Endothelial cell of umbilical vein (primary cell): ENCODE measurements at regions not wholly inside any gene's neighbourhood (a gene's known extent, or its start where the extent isn't known, plus 50 kb on each side); places are given as distances from the start of the nearest gene placed in this dataset.

ENCODE experiments used
- BruUV-seq: library from RNA; stranded (reverse); fragments of 400-500 nt; replicated peaks from 2 replicates; lab custom pipeline; 2021; lab: Mats Ljungman, UMichigan
- CTCF ChIA-PET: fragments of 300-600, 350-600 bp; sonication (Branson Sonifier 250); formaldehyde crosslinking; loops from one replicate; lab custom pipeline; 2021; ENCODE audit warnings: antibody characterized with exemption, inconsistent platforms; lab: Charles Lee
- POLR2A ChIA-PET: fragments of 300-600, 350-600 bp; sonication (Branson Sonifier 250); formaldehyde crosslinking; loops from one replicate; lab custom pipeline; 2021; ENCODE audit warnings: antibody characterized with exemption, inconsistent platforms; lab: Charles Lee
- DNase-seq: peaks from one replicate; pipeline ENCODE4 v3.0.0-alpha.2; 2011; ENCODE audit warnings: low read depth, low spot score
- FAIRE-seq: peaks from 2 replicates; lab custom pipeline; 2011; peaks lifted over from hg19 to GRCh38; lab: Jason Lieb, UNC
- H2AFZ ChIP-seq: 2 replicates; pipeline ENCODE4 v1.6.0; 2012; ENCODE audit warnings: low read depth, low read length, control low read depth, inconsistent platforms
- H3K27ac ChIP-seq: 2 replicates; pipeline ENCODE4 v1.5.1; 2011; ENCODE audit warnings: low read depth, mild to moderate bottlenecking, control low read depth, low read length, moderate library complexity; ENCODE audit not compliant: insufficient read depth
- H3K27me3 ChIP-seq, 2 experiments: 2 replicates each; pipeline versions ENCODE4 v1.6.0 to v1.6.1; 2011; ENCODE audit warnings: low read length in 2 of 2, mixed read lengths in 1 of 2; ENCODE audit not compliant: control insufficient read depth in 2 of 2, insufficient read depth in 2 of 2
- H3K36me3 ChIP-seq, 2 experiments: 2 replicates in 1 of 2; 3 replicates in 1 of 2; pipeline ENCODE4 v1.5.1; 2011; ENCODE audit warnings: low read length in 2 of 2, mild to moderate bottlenecking in 1 of 2, moderate library complexity in 1 of 2; ENCODE audit not compliant: control insufficient read depth in 2 of 2, insufficient read depth in 2 of 2; ENCODE audit errors: extremely low read depth in 1 of 2
- H3K4me1 ChIP-seq: 3 replicates; pipeline ENCODE4 v1.5.1; 2011; ENCODE audit warnings: mild to moderate bottlenecking, low read length; ENCODE audit not compliant: control insufficient read depth, insufficient read depth; ENCODE audit errors: extremely low read depth
- H3K4me2 ChIP-seq: 2 replicates; pipeline ENCODE4 v1.6.1; 2011; ENCODE audit warnings: low read length, control low read depth, mixed read lengths; ENCODE audit not compliant: insufficient read depth
- H3K4me3 ChIP-seq, 3 experiments: fragments of 200-600 bp in 1 of 3; sonication (generic), shearing (Covaris generic) in 1 of 3; replicated peaks in 1 of 3; 2 replicates each; pipeline ENCODE4 v1.5.1; 2011 to 2016; ENCODE audit warnings: control low read depth in 3 of 3, low read length in 3 of 3, mild to moderate bottlenecking in 2 of 3, inconsistent platforms in 1 of 3, low read depth in 1 of 3, moderate library complexity in 1 of 3; ENCODE audit not compliant: insufficient read depth in 1 of 3
- H3K79me2 ChIP-seq: 2 replicates; pipeline ENCODE4 v1.6.0; 2012; ENCODE audit warnings: low read length, inconsistent platforms; ENCODE audit not compliant: control insufficient read depth, insufficient read depth
- H3K9ac ChIP-seq: replicated peaks from 2 replicates; pipeline ENCODE3; 2011; ENCODE audit warnings: low read length, control low read depth; ENCODE audit not compliant: insufficient read depth; ENCODE audit errors: extremely low read depth
- H3K9me1 ChIP-seq: replicated peaks from 3 replicates; pipeline ENCODE4 v1.6.0; 2011; ENCODE audit warnings: mild to moderate bottlenecking, low read length; ENCODE audit not compliant: control insufficient read depth, insufficient read depth; ENCODE audit errors: extremely low read depth
- H3K9me3 ChIP-seq: replicated peaks from 2 replicates; pipeline ENCODE4 v1.5.1; 2012; ENCODE audit warnings: low read length, inconsistent platforms; ENCODE audit not compliant: control insufficient read depth, insufficient read depth
- H4K20me1 ChIP-seq: replicated peaks from 2 replicates; pipeline ENCODE3; 2011; ENCODE audit warnings: mild to moderate bottlenecking, low read length; ENCODE audit not compliant: control insufficient read depth, insufficient read depth; ENCODE audit errors: extremely low read depth
- CTCF ChIP-seq, 2 donors: IDR thresholded peaks; 1 replicate in 1 of 2; 2 replicates in 1 of 2; pipeline ENCODE4 v1.5.1; 2011; ENCODE audit warnings: low read length in 2 of 2, mild to moderate bottlenecking in 2 of 2, moderate library complexity in 2 of 2, control low read depth in 1 of 2, inconsistent platforms in 1 of 2, low read depth in 1 of 2; ENCODE audit not compliant: insufficient read depth in 1 of 2; ENCODE audit errors: extremely low read depth in 1 of 2
- EZH2 ChIP-seq: IDR thresholded peaks from 2 replicates; pipeline ENCODE4 v1.6.1; 2012; ENCODE audit warnings: borderline replicate concordance, low read depth, mild to moderate bottlenecking, moderate library complexity, low read length, inconsistent platforms; ENCODE audit not compliant: severe bottlenecking
- FOS ChIP-seq: IDR thresholded peaks from 2 replicates; pipeline ENCODE4 v1.6.1; 2011; ENCODE audit warnings: mild to moderate bottlenecking, low read length, moderate library complexity, borderline replicate concordance; ENCODE audit not compliant: insufficient read depth
- GATA2 ChIP-seq: IDR thresholded peaks from 2 replicates; pipeline ENCODE4 v1.7.0; 2011; ENCODE audit warnings: low read depth, mild to moderate bottlenecking, moderate library complexity, mixed read lengths, low read length; ENCODE audit not compliant: insufficient read length, insufficient read depth
- JUN ChIP-seq: IDR thresholded peaks from 2 replicates; pipeline ENCODE4 v1.6.1; 2011; ENCODE audit warnings: borderline replicate concordance, low read depth; ENCODE audit not compliant: insufficient read length, insufficient read depth
- MAX ChIP-seq: IDR thresholded peaks from 2 replicates; pipeline ENCODE4 v1.6.1; 2011; ENCODE audit not compliant: insufficient read depth, insufficient read length
- MYC ChIP-seq: IDR thresholded peaks from one replicate; pipeline ENCODE4 v1.6.1; 2011; ENCODE audit warnings: mild to moderate bottlenecking, low read depth, low read length
- POLR2A ChIP-seq: IDR thresholded peaks from 2 replicates; pipeline ENCODE4 v1.6.1; 2012; ENCODE audit warnings: low read depth, mild to moderate bottlenecking, control low read depth, low read length
- POLR2AphosphoS5 ChIP-seq: IDR thresholded peaks from 2 replicates; pipeline ENCODE4 v1.6.1; 2012; ENCODE audit warnings: low read depth, mild to moderate bottlenecking, control low read depth, low read length, moderate library complexity; ENCODE audit not compliant: insufficient read depth
- dilution Hi-C: fragments of 300-500 bp; cut with MboI; formaldehyde crosslinking; loops from one replicate; pipeline ENCODE4 v1.15.0; 2019; ENCODE audit warnings: low sequenced_read_pairs; ENCODE audit not compliant: extremely low pct_ligation_motif_present
- intact Hi-C: fragments of 100-400 bp; cut with micrococcal nuclease; formaldehyde crosslinking; loops from one replicate; pipeline ENCODE4 v1.10.0; 2022

- no peaks in the 10 kb centered on the region for H3K36me3 ChIP-seq
- no peaks in the 10 kb centered on the region for H3K4me1 ChIP-seq
- H3K27me3 ChIP-seq: no peaks in the 10 kb centered on the region
- dilution Hi-C loops: no loop called here
- H3K9me3 ChIP-seq: no peaks in the 10 kb centered on the region
- no peaks in the 10 kb centered on the region for H4K20me1 ChIP-seq
- no peak overlapping the region for H3K4me3 ChIP-seq
- H3K9me1 ChIP-seq: no peaks in the 10 kb centered on the region
- H2AFZ ChIP-seq: no peak overlapping the region
- no TSS peak for BruUV-seq
- CTCF ChIA-PET: no interaction called here
- no peaks in the 10 kb centered on the region for H3K79me2 ChIP-seq
- no peak overlapping the region for H3K9ac ChIP-seq
- TF ChIP-seq JUN (no peak), POLR2A (no peak), MAX (no peak), MYC (no peak), CTCF (IDR thresholded peaks at IDR 0.05; ENCODE audit: extremely low read depth in 1 of 2, insufficient read depth in 1 of 2, low read depth in 1 of 2, low read length in 2 of 2) (no peak), GATA2 (no peak)
- no peak for DNase-seq
- intact Hi-C loops: no loop called here
- H3K4me2 ChIP-seq: no peak overlapping the region
- no peak overlapping the region for H3K27ac ChIP-seq
- no peak for FAIRE-seq
- POLR2A ChIA-PET: no interaction called here
Measured at GRCh38 chr3:118533676-118534075, 501.0 kb downstream of the IGSF11 start.

- dilution Hi-C loops: no loop called here
- no peaks in the 10 kb centered on the region for H3K9me3 ChIP-seq
- no peak for FAIRE-seq
- H3K4me3 ChIP-seq: no peak overlapping the region
- H3K36me3 ChIP-seq: no peaks in the 10 kb centered on the region
- H4K20me1 ChIP-seq: no peaks in the 10 kb centered on the region
- H3K4me1 ChIP-seq: no peaks in the 10 kb centered on the region
- DNase-seq: no peak
- intact Hi-C loops: no loop called here
- no peaks in the 10 kb centered on the region for H3K27me3 ChIP-seq
- no peak overlapping the region for H2AFZ ChIP-seq
- no peaks in the 10 kb centered on the region for H3K79me2 ChIP-seq
- H3K9me1 ChIP-seq: no peaks in the 10 kb centered on the region
- ChIA-PET CTCF (no interaction called here), POLR2A (no interaction called here)
- no peak overlapping the region for H3K9ac ChIP-seq
- TF ChIP-seq EZH2 (no peak), MAX (no peak), JUN (no peak), GATA2 (no peak), POLR2A (no peak), MYC (no peak), FOS (no peak), CTCF (IDR thresholded peaks at IDR 0.05; ENCODE audit: extremely low read depth in 1 of 2, insufficient read depth in 1 of 2, low read depth in 1 of 2, low read length in 2 of 2) (no peak), POLR2AphosphoS5 (no peak)
- BruUV-seq: no TSS peak
- no peak overlapping the region for H3K27ac ChIP-seq
- no peak overlapping the region for H3K4me2 ChIP-seq
Measured at GRCh38 chr3:118534519-118534918, 500.1 kb downstream of the IGSF11 start.
